HL-60 (cell line): ENCODE measurements at regions not wholly inside any gene's neighbourhood (a gene's known extent, or its start where the extent isn't known, plus 50 kb on each side); places are given as distances from the start of the nearest gene placed in this dataset.

Source experiments
- DNase-seq, 2 experiments: peaks; one replicate each; pipeline ENCODE4 v3.0.0-alpha.2; 2010 to 2020; ENCODE audit warnings: low read depth in 1 of 2, low spot score in 1 of 2
- H3K27ac ChIP-seq: fragments of 250-450 bp; sonication (Bioruptor Pico); replicated peaks from 2 replicates; pipeline ENCODE4 v1.5.1; 2020; ENCODE audit warnings: mild to moderate bottlenecking, moderate library complexity
- H3K27me3 ChIP-seq: fragments of 250-450 bp; sonication (Bioruptor Pico); 2 replicates; pipeline ENCODE4 v1.5.1; 2021; ENCODE audit warnings: mild to moderate bottlenecking, moderate library complexity; ENCODE audit not compliant: insufficient read depth, poor library complexity, severe bottlenecking
- H3K4me3 ChIP-seq: replicated peaks from 2 replicates; pipeline ENCODE4 v1.5.1; 2011; ENCODE audit warnings: mild to moderate bottlenecking, control low read depth, low read length; ENCODE audit not compliant: insufficient read depth
- CTCF ChIP-seq: IDR thresholded peaks from one replicate; pipeline ENCODE4 v1.5.1; 2011; ENCODE audit warnings: low read length, control low read depth, inconsistent platforms; ENCODE audit not compliant: insufficient read depth
- GABPA ChIP-seq: IDR thresholded peaks from 2 replicates; pipeline ENCODE4 v1.6.1; 2012; ENCODE audit warnings: low read depth
- POLR2AphosphoS5 ChIP-seq: IDR thresholded peaks from 2 replicates; pipeline ENCODE4 v1.6.1; 2012; ENCODE audit warnings: low read depth
- REST ChIP-seq: IDR thresholded peaks from 2 replicates; pipeline ENCODE4 v1.6.1; 2012; ENCODE audit warnings: low read depth; ENCODE audit not compliant: insufficient replicate concordance
- SPI1 ChIP-seq: IDR thresholded peaks from 2 replicates; pipeline ENCODE4 v1.6.1; 2012; ENCODE audit warnings: low read depth, mild to moderate bottlenecking, borderline replicate concordance

- Histone ChIP-seq H3K27ac (no peak overlapping the region), H3K27me3 (no peaks in the 10 kb centered on the region), H3K4me3 (no peak overlapping the region)
- TF ChIP-seq POLR2AphosphoS5 (no peak), GABPA (no peak), CTCF (no peak), SPI1 (no peak), REST (no peak)
- DNase-seq, result no peak
Measured at GRCh38 chr13:47862841-47863240, 138.2 kb downstream of the SUCLA2 start.

- Histone ChIP-seq H3K4me3 (no peak overlapping the region), H3K27ac (no peak overlapping the region), H3K27me3 (no peaks in the 10 kb centered on the region)
- no peak for DNase-seq
- TF ChIP-seq CTCF (no peak), REST (no peak)
Measured at GRCh38 chr13:47859165-47859564, 141.9 kb downstream of the SUCLA2 start.

GRCh38 chr13:47858042-47859025, 142.7 kb downstream of the SUCLA2 start:
- TF ChIP-seq REST (no peak), SPI1 (no peak), POLR2AphosphoS5 (no peak), GABPA (no peak), CTCF (no peak)
- Histone ChIP-seq H3K4me3 (no peak overlapping the region), H3K27me3 (no peaks in the 10 kb centered on the region), H3K27ac (no peak overlapping the region)
- no peak for DNase-seq
